ENCODE measurements at regions not wholly inside any gene's neighbourhood (a gene's known extent, or its start where the extent isn't known, plus 50 kb on each side); places are given as distances from the start of the nearest gene placed in this dataset.
"Not testable (repeated sequence)": the region's sequence is repeated elsewhere in the genome, so short reads cannot be mapped to it uniquely, and the experiment has no call there.

GRCh38 chr17:71572343-71572742, 548.5 kb upstream of the SOX9 start:
- Mint-ChIP-seq H3K27me3 (ENCODE audit: low read depth) (no peaks in the 10 kb centered on the region), H3K36me3 (ENCODE audit: low read depth) (no peaks in the 10 kb centered on the region), H3K4me3 (no peak overlapping the region), H3K27ac (no peak overlapping the region), H3K4me1 (ENCODE audit: low read depth) (no peaks in the 10 kb centered on the region), H3K9me3 (peaks cover 5% of the 10 kb centered on the region)
- DNase-seq, result no peak
- CTCF ChIA-PET, result no interaction called here
- intact Hi-C loops (cut with micrococcal nuclease), result no loop called here

GRCh38 chr17:71578446-71578845, 542.4 kb upstream of the SOX9 start:
- Mint-ChIP-seq H3K4me3 (no peak overlapping the region), H3K27ac (no peak overlapping the region), H3K27me3 (ENCODE audit: low read depth) (no peaks in the 10 kb centered on the region), H3K4me1 (ENCODE audit: low read depth) (no peaks in the 10 kb centered on the region), H3K36me3 (ENCODE audit: low read depth) (no peaks in the 10 kb centered on the region), H3K9me3 (peaks cover 5% of the 10 kb centered on the region)
- no peak for DNase-seq
- intact Hi-C loops (cut with micrococcal nuclease), result no loop called here
- CTCF ChIA-PET, result no interaction called here

GRCh38 chr17:71580220-71580619, 540.6 kb upstream of the SOX9 start:
- Mint-ChIP-seq H3K4me3 (no peak overlapping the region), H3K27ac (no peak overlapping the region), H3K9me3 (peaks cover 5% of the 10 kb centered on the region), H3K27me3 (ENCODE audit: low read depth) (no peaks in the 10 kb centered on the region), H3K4me1 (ENCODE audit: low read depth) (no peaks in the 10 kb centered on the region), H3K36me3 (ENCODE audit: low read depth) (no peaks in the 10 kb centered on the region)
- CTCF ChIA-PET, result no interaction called here
- intact Hi-C loops (cut with micrococcal nuclease), result no loop called here
- DNase-seq, result no peak

- no peaks in the 10 kb centered on the region for H3K36me3 Mint-ChIP-seq (ENCODE audit: low read depth)
- intact Hi-C loops (cut with micrococcal nuclease), result no loop called here
- H3K27me3 Mint-ChIP-seq (ENCODE audit: low read depth), result no peaks in the 10 kb centered on the region
Observed at GRCh38 chr17:71585540-71585939, 535.3 kb upstream of the SOX9 start.

GRCh38 chr17:71592431-71592830, 528.4 kb upstream of the SOX9 start:
- DNase-seq, result no peak
- H3K36me3 Mint-ChIP-seq (ENCODE audit: low read depth), result no peaks in the 10 kb centered on the region
- H3K27me3 Mint-ChIP-seq (ENCODE audit: low read depth), result no peaks in the 10 kb centered on the region
- H3K4me3 Mint-ChIP-seq, result no peak overlapping the region
- H3K4me1 Mint-ChIP-seq (ENCODE audit: low read depth), result no peaks in the 10 kb centered on the region
- intact Hi-C loops (cut with micrococcal nuclease), result no loop called here
- CTCF ChIA-PET, result no interaction called here
- no peak overlapping the region for H3K27ac Mint-ChIP-seq
- peaks cover 6% of the 10 kb centered on the region for H3K9me3 Mint-ChIP-seq

More at GRCh38 chr17:71585540-71585939, 535.3 kb upstream of the SOX9 start:
- Mint-ChIP-seq H3K4me1 (ENCODE audit: low read depth) (no peaks in the 10 kb centered on the region), H3K4me3 (no peak overlapping the region), H3K27ac (no peak overlapping the region), H3K9me3 (no peaks in the 10 kb centered on the region)
- CTCF ChIA-PET, result no interaction called here
- no peak for DNase-seq

GRCh38 chr17:71593078-71593477, 527.7 kb upstream of the SOX9 start:
- no peaks in the 10 kb centered on the region for H3K4me1 Mint-ChIP-seq (ENCODE audit: low read depth)

GRCh38 chr17:71599583-71599982, 521.2 kb upstream of the SOX9 start:
- H3K9me3 Mint-ChIP-seq; CTCF ChIA-PET; H3K27ac Mint-ChIP-seq; H3K36me3 Mint-ChIP-seq (ENCODE audit: low read depth); H3K4me1 Mint-ChIP-seq (ENCODE audit: low read depth); H3K27me3 Mint-ChIP-seq (ENCODE audit: low read depth); intact Hi-C loops (cut with micrococcal nuclease); H3K4me3 Mint-ChIP-seq; DNase-seq: not testable (repeated sequence)

More at GRCh38 chr17:71593078-71593477, 527.7 kb upstream of the SOX9 start:
- intact Hi-C loops (cut with micrococcal nuclease), result no loop called here
- Mint-ChIP-seq H3K4me3 (no peak overlapping the region), H3K36me3 (ENCODE audit: low read depth) (no peaks in the 10 kb centered on the region), H3K27ac (no peak overlapping the region), H3K27me3 (ENCODE audit: low read depth) (no peaks in the 10 kb centered on the region), H3K9me3 (peaks cover 6% of the 10 kb centered on the region)
- CTCF ChIA-PET, result no interaction called here
- DNase-seq, result no peak

- Mint-ChIP-seq H3K9me3 (peaks cover 3% of the 10 kb centered on the region), H3K27me3 (ENCODE audit: low read depth) (no peaks in the 10 kb centered on the region), H3K4me3 (no peak overlapping the region), H3K4me1 (ENCODE audit: low read depth) (no peaks in the 10 kb centered on the region), H3K36me3 (ENCODE audit: low read depth) (no peaks in the 10 kb centered on the region), H3K27ac (no peak overlapping the region)
- CTCF ChIA-PET, result no interaction called here
- intact Hi-C loops (cut with micrococcal nuclease), result no loop called here
- DNase-seq, result no peak
Observed at GRCh38 chr17:71600137-71600789, 520.6 kb upstream of the SOX9 start.

GRCh38 chr17:71601894-71602504, 518.8 kb upstream of the SOX9 start:
- Mint-ChIP-seq H3K27ac (no peak overlapping the region), H3K36me3 (ENCODE audit: low read depth) (no peaks in the 10 kb centered on the region), H3K4me1 (ENCODE audit: low read depth) (no peaks in the 10 kb centered on the region), H3K27me3 (ENCODE audit: low read depth) (no peaks in the 10 kb centered on the region), H3K4me3 (no peak overlapping the region), H3K9me3 (peaks cover 3% of the 10 kb centered on the region)
- no peak for DNase-seq
- CTCF ChIA-PET, result no interaction called here
- intact Hi-C loops (cut with micrococcal nuclease), result no loop called here

- CTCF ChIA-PET, result no interaction called here
- no peak for DNase-seq
- H3K9me3 Mint-ChIP-seq, result peaks cover 19% of the 10 kb centered on the region
- no peaks in the 10 kb centered on the region for H3K36me3 Mint-ChIP-seq (ENCODE audit: low read depth)
- H3K27me3 Mint-ChIP-seq (ENCODE audit: low read depth), result no peaks in the 10 kb centered on the region
- H3K27ac Mint-ChIP-seq, result no peak overlapping the region
- intact Hi-C loops (cut with micrococcal nuclease), result no loop called here
- no peak overlapping the region for H3K4me3 Mint-ChIP-seq
- no peaks in the 10 kb centered on the region for H3K4me1 Mint-ChIP-seq (ENCODE audit: low read depth)
Observed at GRCh38 chr17:71613996-71614395, 506.8 kb upstream of the SOX9 start.

GRCh38 chr17:71615820-71616219, 505.0 kb upstream of the SOX9 start:
- H3K9me3 Mint-ChIP-seq, result peaks cover 27% of the 10 kb centered on the region
- H3K4me3 Mint-ChIP-seq, result no peak overlapping the region
- no peaks in the 10 kb centered on the region for H3K27me3 Mint-ChIP-seq (ENCODE audit: low read depth)
- intact Hi-C loops (cut with micrococcal nuclease), result no loop called here
- no peaks in the 10 kb centered on the region for H3K36me3 Mint-ChIP-seq (ENCODE audit: low read depth)
- CTCF ChIA-PET, result no interaction called here
- H3K27ac Mint-ChIP-seq, result no peak overlapping the region
- no peak for DNase-seq
- H3K4me1 Mint-ChIP-seq (ENCODE audit: low read depth), result no peaks in the 10 kb centered on the region

- CTCF ChIA-PET; H3K4me1 Mint-ChIP-seq (ENCODE audit: low read depth); H3K4me3 Mint-ChIP-seq; H3K36me3 Mint-ChIP-seq (ENCODE audit: low read depth); H3K27ac Mint-ChIP-seq; DNase-seq; intact Hi-C loops (cut with micrococcal nuclease); H3K27me3 Mint-ChIP-seq (ENCODE audit: low read depth): not testable (repeated sequence)
- H3K9me3 Mint-ChIP-seq, result peaks cover 28% of the 10 kb centered on the region
Observed at GRCh38 chr17:71617767-71618166, 503.1 kb upstream of the SOX9 start.

GRCh38 chr17:71625330-71625729, 495.5 kb upstream of the SOX9 start:
- Mint-ChIP-seq H3K4me1 (ENCODE audit: low read depth) (no peaks in the 10 kb centered on the region), H3K27me3 (ENCODE audit: low read depth) (no peaks in the 10 kb centered on the region), H3K36me3 (ENCODE audit: low read depth) (no peaks in the 10 kb centered on the region), H3K27ac (no peak overlapping the region), H3K4me3 (no peak overlapping the region), H3K9me3 (peaks cover 8% of the 10 kb centered on the region)
- no peak for DNase-seq
- intact Hi-C loops (cut with micrococcal nuclease), result no loop called here
- CTCF ChIA-PET, result interaction anchor here (0.7 kb wide), 1 partner anchor 44 kb away, joined by 4 read pairs; no protein-coding TSS in a partner anchor

Measured in activated naive CD4-positive, alpha-beta T cell treated with anti-CD3 and anti-CD28 coated beads for 36 hours (primary cell).